ENCODE measurements at regions not wholly inside any gene's neighbourhood (a gene's known extent, or its start where the extent isn't known, plus 50 kb on each side); places are given as distances from the start of the nearest gene placed in this dataset.

DNA sequence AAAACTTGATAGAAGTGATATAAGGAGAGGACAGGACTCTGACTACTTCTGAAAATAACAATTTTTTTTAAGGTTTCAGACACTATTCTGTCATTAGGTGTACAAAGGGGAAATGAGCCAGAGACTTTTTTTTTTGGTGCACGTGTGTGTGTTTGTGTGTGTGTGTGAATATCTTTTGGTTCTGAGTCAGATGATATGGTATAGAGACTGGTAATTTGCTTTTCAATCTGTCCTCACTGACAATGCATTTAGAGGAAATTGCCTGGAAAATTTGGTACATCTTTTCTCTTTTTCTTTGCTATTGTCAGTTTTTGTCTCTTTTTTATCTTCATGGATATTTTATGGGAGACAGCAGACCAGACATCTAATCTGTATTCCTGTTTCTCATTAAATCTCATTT lies 59.3 kb downstream of the DDIT4L start:
- Mint-ChIP-seq H3K9me3 (no peaks in the 10 kb centered on the region), H3K27ac (no peak overlapping the region), H3K36me3 (ENCODE audit: low read depth) (no peaks in the 10 kb centered on the region), H3K27me3 (peaks cover 11% of the 10 kb centered on the region), H3K4me3 (no peak overlapping the region), H3K4me1 (no peaks in the 10 kb centered on the region)
- ATAC-seq (replicated peaks) = no peak

DNA sequence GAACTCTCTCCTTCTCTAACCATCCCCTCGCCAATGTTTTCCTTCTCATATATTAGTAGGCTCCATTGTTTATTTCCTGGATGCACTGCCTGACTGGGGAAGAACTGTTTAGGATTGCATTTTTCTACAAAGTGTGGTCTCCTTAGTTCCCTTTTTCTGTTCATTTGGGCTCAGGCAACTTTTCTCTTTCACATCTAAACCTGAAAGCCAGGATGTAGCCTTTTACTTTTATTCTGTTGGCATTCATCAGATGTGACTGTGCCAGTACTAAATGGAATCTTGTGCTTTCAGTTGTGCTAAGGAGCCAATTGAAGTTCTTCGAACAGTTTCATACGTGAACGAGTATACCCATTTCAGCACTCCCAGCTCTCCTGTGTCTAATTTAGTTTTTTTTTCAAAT lies 59.8 kb downstream of the DDIT4L start:
- ATAC-seq (replicated peaks) = no peak
- Mint-ChIP-seq H3K9me3 (no peaks in the 10 kb centered on the region), H3K4me3 (no peak overlapping the region), H3K4me1 (no peaks in the 10 kb centered on the region), H3K27me3 (peaks cover 11% of the 10 kb centered on the region), H3K36me3 (ENCODE audit: low read depth) (no peaks in the 10 kb centered on the region), H3K27ac (peak overlapping the region; percentile 38)

DNA sequence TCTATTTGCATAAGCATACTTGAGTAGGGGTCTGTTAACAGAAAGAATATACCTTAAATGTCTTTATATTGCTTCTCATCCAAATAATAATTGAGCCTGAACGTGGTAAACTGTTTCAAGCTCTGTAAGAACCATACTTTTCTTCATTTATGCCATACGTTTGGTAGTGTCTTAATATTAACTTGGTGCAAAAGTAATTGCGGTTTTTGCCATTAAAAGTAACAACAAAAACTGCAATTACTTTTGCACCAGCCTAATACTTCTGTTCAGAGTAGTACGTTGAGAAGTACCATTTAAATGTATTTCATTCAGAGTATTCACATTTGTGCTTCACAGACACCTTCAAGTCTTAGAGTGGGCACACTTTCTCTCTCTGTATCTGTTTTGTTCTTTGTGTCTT lies 60.5 kb downstream of the DDIT4L start:
- Mint-ChIP-seq H3K4me3 (no peak overlapping the region), H3K4me1 (no peaks in the 10 kb centered on the region), H3K27ac (no peak overlapping the region), H3K27me3 (peaks cover 11% of the 10 kb centered on the region), H3K9me3 (no peaks in the 10 kb centered on the region), H3K36me3 (ENCODE audit: low read depth) (peaks cover 2% of the 10 kb centered on the region)
- ATAC-seq (replicated peaks) = no peak

DNA sequence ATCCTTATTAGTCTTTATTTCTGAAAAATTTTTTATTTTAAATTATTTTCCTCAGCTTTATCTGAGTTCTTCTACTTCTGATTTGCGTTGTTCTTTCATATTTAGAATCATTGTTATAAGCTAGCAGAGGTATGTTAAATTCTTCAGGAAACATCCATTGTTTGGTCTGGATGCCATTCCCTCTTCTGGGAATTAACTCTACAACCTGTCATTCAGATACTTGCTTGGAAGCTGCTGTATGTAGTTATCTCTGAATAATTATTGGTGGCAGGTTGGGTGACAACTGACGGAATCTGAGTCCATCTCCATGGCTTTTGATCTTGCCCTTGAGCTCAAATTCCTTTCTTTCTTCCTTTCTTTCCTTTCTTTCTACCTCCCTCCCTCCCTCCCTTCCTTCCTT lies 61.9 kb downstream of the DDIT4L start:
- no peak for ATAC-seq (replicated peaks)
- peaks cover 11% of the 10 kb centered on the region for H3K27me3 Mint-ChIP-seq
- peaks cover 5% of the 10 kb centered on the region for H3K36me3 Mint-ChIP-seq (ENCODE audit: low read depth)
- H3K9me3 Mint-ChIP-seq = no peaks in the 10 kb centered on the region
- H3K4me1 Mint-ChIP-seq = no peaks in the 10 kb centered on the region
- H3K4me3 Mint-ChIP-seq = no peak overlapping the region
- no peak overlapping the region for H3K27ac Mint-ChIP-seq

DNA sequence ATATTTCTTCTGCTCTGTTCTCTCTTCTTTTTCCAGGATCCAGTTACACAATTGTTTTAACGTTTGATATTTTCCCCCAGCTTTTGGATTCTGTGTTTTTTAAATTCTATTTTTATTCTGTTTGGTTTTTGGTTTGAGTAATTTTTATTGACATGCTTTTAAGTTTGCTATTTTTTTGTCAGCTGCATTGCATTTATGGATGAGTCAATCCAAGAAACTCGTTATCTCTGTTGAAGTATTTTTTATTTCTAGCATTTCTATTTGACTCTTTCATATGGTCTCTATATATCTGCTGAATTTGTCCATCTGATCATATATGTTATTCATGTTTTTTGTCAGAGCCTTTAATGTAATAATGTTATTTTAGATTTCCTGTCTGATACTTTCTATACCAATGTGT lies 65.6 kb downstream of the DDIT4L start:
- H3K9me3 Mint-ChIP-seq = no peaks in the 10 kb centered on the region
- peak overlapping the region; percentile 62 for H3K27ac Mint-ChIP-seq
- no peaks in the 10 kb centered on the region for H3K4me1 Mint-ChIP-seq
- H3K27me3 Mint-ChIP-seq = peaks cover 13% of the 10 kb centered on the region
- peak; percentile 26 for ATAC-seq (replicated peaks)
- H3K36me3 Mint-ChIP-seq (ENCODE audit: low read depth) = peaks cover 5% of the 10 kb centered on the region
- H3K4me3 Mint-ChIP-seq = no peak overlapping the region

DNA sequence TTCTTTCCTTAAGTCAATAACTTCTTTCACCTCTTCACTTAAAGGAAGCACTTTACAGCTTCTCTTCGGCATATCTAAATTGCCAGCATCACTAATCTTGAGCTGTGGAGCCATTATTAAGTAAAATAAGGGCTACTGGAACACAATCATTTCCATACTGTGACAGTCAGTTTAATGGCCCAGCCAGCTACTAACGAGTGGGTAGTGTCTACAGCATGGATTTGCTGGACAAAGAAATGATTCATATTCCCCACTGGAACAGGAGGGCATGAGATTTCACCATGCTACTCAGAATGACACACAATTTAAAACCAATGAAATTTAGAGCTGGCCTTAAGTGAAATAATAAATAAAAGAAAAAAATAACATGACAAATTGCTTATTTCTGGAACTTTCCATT lies 72.1 kb downstream of the DDIT4L start:
- peak; percentile 46 for ATAC-seq (replicated peaks)
- Mint-ChIP-seq H3K4me1 (peaks cover 5% of the 10 kb centered on the region), H3K27me3 (peaks cover 7% of the 10 kb centered on the region), H3K9me3 (no peaks in the 10 kb centered on the region), H3K4me3 (no peak overlapping the region), H3K36me3 (ENCODE audit: low read depth) (no peaks in the 10 kb centered on the region), H3K27ac (no peak overlapping the region)

DNA sequence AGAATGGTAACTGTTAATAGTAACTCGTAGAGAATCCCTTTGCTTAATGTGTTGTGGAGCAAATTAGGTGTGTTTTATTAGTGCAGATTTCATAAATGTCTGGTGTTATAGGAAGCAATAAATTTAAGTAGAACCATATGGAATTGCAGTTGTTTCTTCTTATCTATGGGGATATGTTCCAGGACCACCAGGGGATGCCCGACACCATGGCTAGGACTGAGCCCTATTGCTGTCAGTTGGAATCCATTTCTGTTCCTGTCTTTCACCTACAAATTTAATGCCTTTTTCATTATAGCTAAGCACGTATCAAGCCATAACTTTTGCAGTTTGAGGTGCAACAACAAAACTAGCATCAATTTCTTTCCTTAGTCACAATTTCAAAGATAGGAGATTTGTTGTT lies 72.5 kb downstream of the DDIT4L start:
- peaks cover 7% of the 10 kb centered on the region for H3K27me3 Mint-ChIP-seq
- H3K4me1 Mint-ChIP-seq = peaks cover 5% of the 10 kb centered on the region
- no peak for ATAC-seq (replicated peaks)
- no peak overlapping the region for H3K4me3 Mint-ChIP-seq
- no peaks in the 10 kb centered on the region for H3K9me3 Mint-ChIP-seq
- H3K27ac Mint-ChIP-seq = no peak overlapping the region
- no peaks in the 10 kb centered on the region for H3K36me3 Mint-ChIP-seq (ENCODE audit: low read depth)

DNA sequence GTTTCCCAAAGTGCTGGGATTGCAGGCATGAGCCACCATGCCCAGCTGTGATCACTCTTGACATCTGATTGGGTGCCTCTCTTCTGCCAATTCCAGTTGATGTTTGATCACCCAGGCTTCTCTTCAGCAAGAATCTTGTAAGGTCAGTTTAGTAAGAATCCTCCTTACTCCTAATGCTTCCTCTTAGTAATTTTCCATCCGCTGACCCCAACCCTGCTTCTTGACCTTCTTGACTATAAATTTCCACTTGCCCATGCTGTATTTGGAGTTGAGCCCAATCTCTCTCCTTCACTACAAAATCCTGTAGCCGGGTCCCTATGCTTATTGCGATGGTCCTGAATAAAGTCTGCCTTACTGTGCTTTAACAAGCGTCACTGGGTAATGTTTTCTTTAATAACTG lies 75.4 kb downstream of the DDIT4L start:
- Mint-ChIP-seq H3K4me1 (peaks cover 5% of the 10 kb centered on the region), H3K27me3 (peaks cover under 1% of the 10 kb centered on the region), H3K4me3 (no peak overlapping the region), H3K9me3 (no peaks in the 10 kb centered on the region), H3K36me3 (ENCODE audit: low read depth) (no peaks in the 10 kb centered on the region), H3K27ac (peak overlapping the region; percentile 44)
- no peak for ATAC-seq (replicated peaks)

DNA sequence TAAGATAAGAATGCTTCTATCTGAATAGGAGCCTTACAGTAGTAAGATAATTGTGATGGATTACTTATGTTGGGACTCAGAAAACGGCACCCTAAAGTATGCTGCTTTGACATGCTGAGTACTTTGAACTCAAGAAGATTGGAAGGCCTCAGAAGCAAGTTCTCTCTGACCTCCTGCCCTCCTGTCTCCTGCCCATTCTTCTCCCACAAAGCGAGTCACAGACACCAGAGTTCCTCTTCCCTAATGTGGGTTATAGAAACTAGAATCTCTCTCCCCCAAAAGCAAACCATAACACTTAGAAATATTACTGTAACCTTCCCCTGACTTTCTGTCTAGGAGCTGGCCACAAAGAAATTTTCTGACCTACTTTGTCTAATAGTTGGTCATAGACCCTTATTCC lies 76.5 kb downstream of the DDIT4L start:
- peaks cover 5% of the 10 kb centered on the region for H3K4me1 Mint-ChIP-seq
- H3K27ac Mint-ChIP-seq = peak overlapping the region; percentile 39
- no peaks in the 10 kb centered on the region for H3K9me3 Mint-ChIP-seq
- peak; percentile 68 for ATAC-seq (replicated peaks)
- H3K36me3 Mint-ChIP-seq (ENCODE audit: low read depth) = no peaks in the 10 kb centered on the region
- no peaks in the 10 kb centered on the region for H3K27me3 Mint-ChIP-seq
- H3K4me3 Mint-ChIP-seq = no peak overlapping the region

DNA sequence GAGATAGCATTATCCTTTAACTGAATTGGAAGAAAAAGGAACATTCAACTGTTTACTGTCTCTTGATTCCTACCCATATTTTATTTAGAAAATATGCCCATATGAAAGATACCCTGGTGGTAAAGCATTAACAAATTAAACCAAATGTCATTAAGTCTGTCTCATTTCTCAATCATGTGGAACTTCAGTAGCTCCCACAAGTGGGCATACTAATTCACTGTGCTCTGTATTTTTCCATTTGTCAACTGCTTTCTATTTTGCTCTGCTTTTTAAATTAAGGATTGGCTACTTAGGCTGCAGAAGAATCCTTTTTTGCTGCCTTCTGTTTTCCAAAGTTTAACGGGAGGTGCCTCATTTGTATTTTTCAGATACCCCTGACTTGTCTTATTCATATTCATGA lies 77.2 kb downstream of the DDIT4L start:
- Mint-ChIP-seq H3K4me1 (peaks cover 5% of the 10 kb centered on the region), H3K4me3 (no peak overlapping the region), H3K36me3 (ENCODE audit: low read depth) (no peaks in the 10 kb centered on the region)

DNA sequence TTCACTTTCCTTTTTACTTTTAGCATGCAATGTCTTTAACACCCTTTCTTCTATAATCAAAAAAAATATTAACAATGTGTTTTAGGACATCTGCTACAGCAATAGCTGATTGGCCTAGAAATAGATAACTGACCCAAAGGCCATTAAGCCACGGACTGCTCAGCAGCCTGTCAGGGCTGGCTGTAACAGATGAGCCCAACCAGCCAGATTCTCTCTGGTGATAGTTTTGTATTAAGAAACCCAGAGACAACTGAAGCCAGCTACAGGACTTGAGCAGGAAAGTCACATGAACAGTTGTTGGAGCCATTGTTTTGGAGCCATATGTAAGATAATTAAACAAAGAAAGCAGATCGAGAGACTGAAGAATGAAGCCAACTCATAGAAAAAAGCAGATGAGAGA lies 80.3 kb downstream of the DDIT4L start:
- no peaks in the 10 kb centered on the region for H3K36me3 Mint-ChIP-seq (ENCODE audit: low read depth)
- no peak overlapping the region for H3K27ac Mint-ChIP-seq
- no peaks in the 10 kb centered on the region for H3K27me3 Mint-ChIP-seq
- ATAC-seq (replicated peaks) = no peak
- peaks cover 12% of the 10 kb centered on the region for H3K4me1 Mint-ChIP-seq
- no peaks in the 10 kb centered on the region for H3K9me3 Mint-ChIP-seq
- H3K4me3 Mint-ChIP-seq = no peak overlapping the region

More for the DNA sequence above, 77.2 kb downstream of the DDIT4L start:
- Mint-ChIP-seq H3K27ac (peak overlapping the region; percentile 39), H3K9me3 (no peaks in the 10 kb centered on the region), H3K27me3 (no peaks in the 10 kb centered on the region)
- no peak for ATAC-seq (replicated peaks)

DNA sequence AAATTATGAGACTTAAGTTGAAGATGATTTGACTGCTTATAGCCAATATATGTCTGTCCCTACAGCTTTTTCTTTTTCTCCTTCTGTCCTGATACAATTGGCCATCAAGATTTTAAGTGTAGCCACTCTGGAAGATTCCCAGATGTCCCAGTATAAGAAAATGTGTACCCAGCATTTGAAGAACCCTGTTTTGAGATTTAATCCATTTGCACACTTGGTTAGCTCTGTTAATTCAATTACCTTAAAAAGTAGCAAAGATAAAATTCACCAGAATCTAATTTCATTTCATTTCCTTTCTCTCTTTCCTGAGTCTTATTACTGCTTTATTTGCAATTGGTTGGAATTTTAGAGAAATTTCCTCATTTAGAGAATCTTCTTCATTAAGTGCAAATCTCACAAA lies 81.4 kb downstream of the DDIT4L start:
- H3K9me3 Mint-ChIP-seq = no peaks in the 10 kb centered on the region
- no peak for ATAC-seq (replicated peaks)
- H3K27me3 Mint-ChIP-seq = no peaks in the 10 kb centered on the region
- no peak overlapping the region for H3K27ac Mint-ChIP-seq
- H3K4me3 Mint-ChIP-seq = no peak overlapping the region
- no peaks in the 10 kb centered on the region for H3K36me3 Mint-ChIP-seq (ENCODE audit: low read depth)
- peaks cover 9% of the 10 kb centered on the region for H3K4me1 Mint-ChIP-seq

DNA sequence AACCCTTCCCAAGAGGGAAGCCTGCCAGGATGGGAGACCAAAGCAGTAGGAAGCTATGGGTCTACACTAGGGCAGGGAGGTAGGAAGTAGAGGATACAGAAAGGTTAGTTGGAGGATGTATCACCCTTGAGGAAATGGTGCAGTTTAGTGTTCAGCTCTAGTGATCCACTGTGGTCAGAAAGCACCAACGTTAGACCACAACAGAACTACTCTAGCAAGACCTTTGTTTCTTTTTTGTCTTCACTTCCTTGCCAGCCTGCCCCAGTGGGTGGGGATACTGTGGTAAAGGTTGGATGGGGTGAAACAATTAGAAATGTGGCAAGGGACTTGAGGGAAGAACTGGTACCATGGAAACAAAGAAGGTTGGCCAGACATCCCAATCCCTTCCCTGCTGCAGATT lies 83.3 kb downstream of the DDIT4L start:
- H3K27ac Mint-ChIP-seq = peak overlapping the region; percentile 42

DNA sequence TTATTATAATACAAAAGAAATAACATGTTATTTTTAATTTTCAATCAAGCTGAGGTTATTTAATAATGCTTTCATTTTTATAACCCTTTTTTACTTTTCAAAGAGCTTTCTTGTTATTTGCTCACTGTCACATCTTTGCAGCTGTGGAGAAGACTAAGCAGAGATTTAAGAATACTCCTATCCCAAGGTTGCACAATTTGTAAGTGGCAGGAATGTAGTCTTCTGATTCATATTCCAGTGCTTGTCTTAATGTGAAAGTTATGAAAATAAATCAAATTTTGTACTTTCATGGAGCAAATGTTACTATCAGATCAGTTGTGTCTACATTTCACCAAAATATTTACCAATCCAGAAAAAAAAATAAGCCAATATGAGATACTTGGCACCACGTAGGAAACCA lies 86.6 kb downstream of the DDIT4L start:
- Mint-ChIP-seq H3K9me3 (no peaks in the 10 kb centered on the region), H3K27me3 (no peaks in the 10 kb centered on the region), H3K4me1 (peaks cover 15% of the 10 kb centered on the region), H3K4me3 (no peak overlapping the region), H3K36me3 (ENCODE audit: low read depth) (no peaks in the 10 kb centered on the region), H3K27ac (no peak overlapping the region)
- no peak for ATAC-seq (replicated peaks)

More for the DNA sequence above, 83.3 kb downstream of the DDIT4L start:
- Mint-ChIP-seq H3K4me1 (peaks cover 9% of the 10 kb centered on the region), H3K4me3 (peak overlapping the region; percentile 33), H3K9me3 (no peaks in the 10 kb centered on the region), H3K36me3 (ENCODE audit: low read depth) (no peaks in the 10 kb centered on the region), H3K27me3 (no peaks in the 10 kb centered on the region)
- ATAC-seq (replicated peaks) = peak; percentile 92

DNA sequence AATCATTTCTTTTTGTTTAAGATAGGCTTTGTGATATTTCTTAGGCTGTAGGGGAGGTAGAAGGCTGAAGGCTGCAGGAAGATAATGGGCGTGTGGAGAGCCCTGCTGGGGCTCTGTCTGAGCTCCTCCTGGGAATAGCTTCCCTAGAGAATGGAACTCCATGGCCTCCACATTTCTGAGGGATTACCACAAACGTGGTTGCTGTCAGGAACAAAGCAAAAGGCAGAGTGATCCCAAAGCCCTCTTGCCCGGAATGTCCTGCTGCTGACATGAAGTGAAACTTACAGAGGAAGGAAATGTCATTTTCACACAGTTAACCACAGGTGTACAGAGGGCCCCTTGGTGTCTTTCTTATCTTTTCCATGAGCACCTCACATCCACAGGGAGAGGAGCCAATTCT lies 89.3 kb downstream of the DDIT4L start:
- Mint-ChIP-seq H3K36me3 (ENCODE audit: low read depth) (peaks cover 4% of the 10 kb centered on the region), H3K27ac (peak overlapping the region; percentile 85), H3K27me3 (no peaks in the 10 kb centered on the region), H3K4me3 (peak overlapping the region; percentile 65), H3K4me1 (peaks cover 20% of the 10 kb centered on the region), H3K9me3 (no peaks in the 10 kb centered on the region)
- peak; percentile 66 for ATAC-seq (replicated peaks)

DNA sequence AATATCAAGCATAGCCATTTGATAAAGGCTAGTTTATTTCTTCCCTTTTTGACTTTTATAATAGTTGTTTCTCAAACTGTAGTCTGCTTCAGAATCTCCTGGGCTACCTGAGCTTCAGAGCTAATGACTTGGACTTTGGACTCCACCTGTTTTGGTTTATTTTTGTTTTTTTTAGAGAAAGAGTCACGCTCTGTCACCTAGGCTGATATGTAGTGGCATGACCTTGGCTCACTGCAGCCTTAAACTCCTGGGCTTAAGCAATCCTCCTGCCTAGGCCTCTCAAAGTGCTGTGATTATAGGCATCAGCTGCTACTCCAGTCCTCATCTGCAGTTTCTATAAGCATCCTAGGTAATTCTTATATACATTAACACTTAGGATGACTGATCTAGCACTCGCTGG lies 90.5 kb downstream of the DDIT4L start:
- Mint-ChIP-seq H3K27me3 (no peaks in the 10 kb centered on the region), H3K9me3 (no peaks in the 10 kb centered on the region), H3K36me3 (ENCODE audit: low read depth) (peaks cover 7% of the 10 kb centered on the region), H3K27ac (peak overlapping the region; percentile 85), H3K4me1 (peaks cover 28% of the 10 kb centered on the region), H3K4me3 (no peak overlapping the region)
- no peak for ATAC-seq (replicated peaks)

Measured in activated T-helper 17 cell treated with anti-CD3 and anti-CD28 coated beads, Interleukin-2, amount 50 U/mL, for 72 hours (primary cell).